Smooth muscle cell (in vitro differentiated cells): ENCODE measurements at regions not wholly inside any gene's neighbourhood (a gene's known extent, or its start where the extent isn't known, plus 50 kb on each side); places are given as distances from the start of the nearest gene placed in this dataset.

Source experiments
- DNase-seq: peaks from one replicate; lab custom pipeline; 2025; ENCODE audit not compliant: unreplicated experiment; lab: John Stamatoyannopoulos, UW
- H2AFZ ChIP-seq: fragments of 200-600 bp; sonication (generic); 2 replicates; pipeline ENCODE4 v1.6.0; 2016; ENCODE audit warnings: antibody characterized with exemption, low read depth, mild to moderate bottlenecking
- H3F3A ChIP-seq: fragments of 200-600 bp; sonication (generic); 2 replicates; pipeline ENCODE4 v1.6.0; 2017; ENCODE audit warnings: antibody characterized with exemption, low read depth
- H3K27ac ChIP-seq: fragments of 200-600 bp; sonication (generic); 2 replicates; pipeline ENCODE4 v1.5.1; 2016; ENCODE audit warnings: low read depth, mild to moderate bottlenecking
- H3K27me3 ChIP-seq: fragments of 200-600 bp; sonication (generic); 2 replicates; pipeline ENCODE4 v1.6.1; 2016; ENCODE audit warnings: low read depth, mild to moderate bottlenecking
- H3K36me3 ChIP-seq: fragments of 200-600 bp; sonication (generic); 2 replicates; pipeline ENCODE4 v1.5.1; 2016; ENCODE audit warnings: low read depth
- H3K4me1 ChIP-seq: fragments of 200-600 bp; sonication (generic); 2 replicates; pipeline ENCODE4 v1.5.1; 2016; ENCODE audit warnings: low read depth
- H3K4me2 ChIP-seq: fragments of 200-600 bp; sonication (generic); 2 replicates; pipeline ENCODE4 v1.6.0; 2016; ENCODE audit warnings: mild to moderate bottlenecking
- H3K4me3 ChIP-seq: fragments of 200-600 bp; sonication (generic); 2 replicates; pipeline ENCODE4 v1.5.1; 2016; ENCODE audit warnings: mild to moderate bottlenecking
- H3K79me2 ChIP-seq: fragments of 200-600 bp; sonication (generic); 2 replicates; pipeline ENCODE4 v1.6.0; 2016; ENCODE audit warnings: low read depth, mild to moderate bottlenecking
- H3K9ac ChIP-seq: fragments of 200-600 bp; sonication (generic); 2 replicates; pipeline ENCODE4 v1.6.0; 2016; ENCODE audit warnings: low read depth
- H3K9me3 ChIP-seq: fragments of 200-600 bp; sonication (generic); replicated peaks from 2 replicates; pipeline ENCODE4 v1.5.1; 2016; ENCODE audit warnings: low read depth
- H4K20me1 ChIP-seq: fragments of 200-600 bp; sonication (generic); 2 replicates; pipeline ENCODE4 v1.6.0; 2016; ENCODE audit warnings: low read depth
- CTCF ChIP-seq: fragments of 200-600 bp; sonication (generic); IDR thresholded peaks from 2 replicates; pipeline ENCODE4 v1.5.1; 2017; ENCODE audit warnings: borderline replicate concordance, mild to moderate bottlenecking, antibody characterized with exemption; ENCODE audit not compliant: insufficient read depth, poor library complexity, severe bottlenecking
- WGBS: methylation state at CpG from one replicate; pipeline ENCODE4 v1.1.7; 2016; ENCODE audit warnings: low lambda C conversion rate; 5-methylcytosine and 5-hydroxymethylcytosine counted together

GRCh38 chr4:153061971-153062370 lies 125.8 kb downstream of the FHDC1 start:
- peaks cover 4% of the 10 kb centered on the region for H3F3A ChIP-seq
- no peak overlapping the region for H2AFZ ChIP-seq
- H4K20me1 ChIP-seq, result no peaks in the 10 kb centered on the region
- WGBS, result 93% methylated on average over 2 of the region's 2 CpGs
- peaks cover 8% of the 10 kb centered on the region for H3K4me1 ChIP-seq
- no peak overlapping the region for H3K4me3 ChIP-seq
- H3K27ac ChIP-seq, result no peak overlapping the region
- no peaks in the 10 kb centered on the region for H3K9me3 ChIP-seq
- DNase-seq, result no peak
- no peak for TF ChIP-seq CTCF
- H3K9ac ChIP-seq, result no peak overlapping the region
- H3K79me2 ChIP-seq, result no peaks in the 10 kb centered on the region
- H3K27me3 ChIP-seq, result no peaks in the 10 kb centered on the region
- no peaks in the 10 kb centered on the region for H3K36me3 ChIP-seq
- H3K4me2 ChIP-seq, result no peak overlapping the region

GRCh38 chr4:153062652-153063168 lies 126.6 kb downstream of the FHDC1 start:
- Histone ChIP-seq H3K27ac (no peak overlapping the region), H3K4me2 (no peak overlapping the region), H3K4me1 (peaks cover 8% of the 10 kb centered on the region), H3F3A (peaks cover 11% of the 10 kb centered on the region), H2AFZ (no peak overlapping the region), H3K4me3 (no peak overlapping the region), H3K27me3 (no peaks in the 10 kb centered on the region), H3K9me3 (no peaks in the 10 kb centered on the region), H4K20me1 (no peaks in the 10 kb centered on the region), H3K9ac (no peak overlapping the region), H3K79me2 (no peaks in the 10 kb centered on the region), H3K36me3 (no peaks in the 10 kb centered on the region)
- DNase-seq, result no peak
- WGBS, result 94% methylated on average over 3 of the region's 3 CpGs
- TF ChIP-seq CTCF, result no peak

- Histone ChIP-seq H4K20me1 (no peaks in the 10 kb centered on the region), H3K4me2 (no peak overlapping the region), H3K9me3 (no peaks in the 10 kb centered on the region), H3K27ac (no peak overlapping the region), H3K4me1 (peaks cover 8% of the 10 kb centered on the region), H3F3A (peaks cover 11% of the 10 kb centered on the region), H3K36me3 (no peaks in the 10 kb centered on the region), H3K27me3 (no peaks in the 10 kb centered on the region), H3K4me3 (no peak overlapping the region), H3K9ac (no peak overlapping the region), H2AFZ (no peak overlapping the region), H3K79me2 (no peaks in the 10 kb centered on the region)
- TF ChIP-seq CTCF, result no peak
- WGBS, result 87% methylated on average over 4 of the region's 4 CpGs
- DNase-seq, result no peak
Observed at GRCh38 chr4:153063490-153063889, 127.4 kb downstream of the FHDC1 start.

- Histone ChIP-seq H3K4me3 (no peak overlapping the region), H2AFZ (no peak overlapping the region), H4K20me1 (no peaks in the 10 kb centered on the region), H3F3A (peaks cover 11% of the 10 kb centered on the region), H3K9ac (no peak overlapping the region), H3K9me3 (no peaks in the 10 kb centered on the region), H3K79me2 (no peaks in the 10 kb centered on the region), H3K4me1 (peaks cover 8% of the 10 kb centered on the region), H3K27me3 (no peaks in the 10 kb centered on the region), H3K4me2 (no peak overlapping the region), H3K27ac (no peak overlapping the region), H3K36me3 (no peaks in the 10 kb centered on the region)
- no peak for DNase-seq
- no peak for TF ChIP-seq CTCF
- 80% methylated on average over 13 of the region's 13 CpGs for WGBS
Observed at GRCh38 chr4:153064571-153064970, 128.4 kb downstream of the FHDC1 start.
